HT-29 (cell line): ENCODE measurements at regions not wholly inside any gene's neighbourhood (a gene's known extent, or its start where the extent isn't known, plus 50 kb on each side); places are given as distances from the start of the nearest gene placed in this dataset.
A peak's percentile ranks its signal among the peaks of the same experiment; 100 is the strongest.
"Not testable (repeated sequence)": the region's sequence is repeated elsewhere in the genome, so short reads cannot be mapped to it uniquely, and the experiment has no call there.

Source experiments
- DNase-seq: peaks from one replicate; pipeline ENCODE4 v3.0.0-alpha.2; 2015; ENCODE audit warnings: low spot score

DNA sequence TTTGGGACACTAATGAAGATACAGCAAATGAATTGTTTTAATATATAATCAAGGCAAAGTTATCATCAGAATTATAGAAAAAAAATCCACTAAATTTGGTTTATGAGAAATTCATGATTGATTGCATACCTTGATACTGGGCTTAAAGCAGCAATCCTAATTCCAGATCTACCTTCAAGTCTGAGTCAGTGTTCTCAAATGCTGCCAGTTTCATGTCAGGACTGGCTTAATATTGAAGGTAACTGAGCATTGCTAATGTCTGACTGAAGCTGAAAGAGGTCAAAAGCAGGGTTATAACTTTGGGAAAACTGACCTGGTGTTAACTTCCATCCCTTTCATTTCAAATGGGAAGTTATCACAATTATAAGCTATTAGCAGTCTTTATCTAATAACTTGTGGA is 618.8 kb upstream of the SEMA6D start:
- DNase-seq = not testable (repeated sequence)

GRCh38 chr15:47099801-47100200 is 617.5 kb upstream of the SEMA6D start:
- not testable (repeated sequence) for DNase-seq

GRCh38 chr15:47108800-47109199 is 608.5 kb upstream of the SEMA6D start:
- DNase-seq = not testable (repeated sequence)

DNA sequence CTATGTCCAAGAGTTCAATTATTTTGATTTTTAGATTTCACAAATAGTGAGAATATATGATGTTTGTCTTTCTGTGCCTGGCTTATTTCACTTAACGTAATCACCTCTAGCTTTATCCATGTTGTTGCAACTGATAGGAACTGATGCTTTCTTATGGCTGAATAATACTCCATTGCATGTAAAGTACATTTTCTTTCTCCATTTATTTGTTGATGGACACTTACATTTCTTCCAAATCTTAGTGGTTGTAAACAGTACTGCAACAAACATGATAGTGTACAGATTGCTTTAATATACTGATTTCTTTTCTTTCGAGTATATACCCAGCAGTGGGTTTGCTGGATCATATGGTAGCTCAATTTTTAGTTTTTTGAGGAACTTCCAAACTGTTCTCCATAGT is 600.6 kb upstream of the SEMA6D start:
- DNase-seq = no peak

DNA sequence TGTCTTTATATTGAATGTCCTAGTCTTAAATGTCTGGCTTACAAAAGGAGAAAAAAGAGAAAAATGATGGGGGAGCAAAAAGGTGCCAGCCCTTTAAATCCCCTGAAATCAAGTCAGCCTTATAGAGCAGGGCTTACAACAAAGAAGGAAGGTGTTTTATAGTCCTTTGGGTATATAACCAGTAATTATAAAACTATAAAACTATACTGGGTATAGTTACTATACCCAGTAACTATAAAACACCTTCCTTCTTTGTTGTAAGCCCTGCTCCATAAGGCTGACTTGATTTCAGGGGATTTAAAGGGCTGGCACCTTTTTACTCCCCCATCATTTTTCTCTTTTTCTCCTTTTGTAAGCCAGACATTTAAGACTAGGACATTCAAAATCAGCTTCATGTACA is 598.0 kb upstream of the SEMA6D start:
- no peak for DNase-seq

- DNase-seq = no peak
Measured at GRCh38 chr15:47124430-47125102, 592.7 kb upstream of the SEMA6D start.

- no peak for DNase-seq
Measured at GRCh38 chr15:47129033-47129432, 588.3 kb upstream of the SEMA6D start.

DNA sequence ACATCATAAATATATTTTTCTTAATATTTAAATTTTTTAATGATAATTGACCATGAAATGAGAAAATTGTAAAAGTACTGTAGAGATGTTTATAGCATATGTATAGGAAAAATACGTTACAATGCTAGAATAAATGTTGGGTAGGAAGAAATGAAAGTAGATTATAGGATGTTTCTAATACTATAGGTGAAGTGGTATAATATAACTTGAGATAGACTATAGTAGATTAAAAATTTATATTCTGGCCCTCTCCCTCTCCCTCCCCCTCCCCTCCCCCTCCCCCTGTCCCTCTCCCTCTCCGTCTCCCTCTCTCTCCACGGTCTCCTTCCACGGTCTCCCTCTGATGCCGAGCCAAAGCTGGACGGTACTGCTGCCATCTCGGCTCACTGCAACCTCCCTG is 585.9 kb upstream of the SEMA6D start:
- not testable (repeated sequence) for DNase-seq

DNA sequence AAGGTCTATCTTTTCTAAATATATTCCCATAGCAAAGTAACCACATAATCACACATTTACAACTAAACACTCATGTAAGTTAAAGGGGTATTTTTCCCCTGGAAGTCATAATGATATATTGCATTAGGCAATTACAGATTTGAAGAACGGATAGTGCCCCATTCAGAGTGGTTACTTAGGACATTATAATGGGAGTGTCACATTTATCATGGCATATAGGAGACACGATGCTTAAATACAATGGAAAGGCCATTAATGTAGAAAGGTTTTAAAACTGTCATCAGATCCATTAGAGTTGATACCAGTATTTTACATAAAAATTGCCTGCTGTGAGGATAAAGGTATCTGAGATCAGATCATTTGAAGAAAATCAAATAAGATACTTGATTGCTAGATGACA is 582.0 kb upstream of the SEMA6D start:
- no peak for DNase-seq

DNA sequence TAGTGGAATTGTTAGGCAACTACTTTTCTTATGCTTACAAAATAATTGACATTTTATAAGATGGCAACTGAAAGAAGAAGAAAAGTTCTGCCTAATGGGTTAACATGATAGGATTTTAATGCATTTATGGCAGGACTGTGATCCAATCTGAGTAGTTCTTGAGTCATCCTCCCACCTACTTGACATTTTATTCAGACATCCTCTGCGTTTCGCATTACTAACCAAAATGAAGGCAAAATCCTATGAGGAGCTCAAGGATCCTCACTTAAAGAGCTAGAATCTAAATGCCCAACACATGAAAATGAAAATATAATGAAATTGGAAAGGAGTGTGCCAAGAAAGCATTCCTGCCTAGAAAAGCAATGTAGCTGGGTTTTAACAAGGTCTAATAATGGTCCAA is 581.1 kb upstream of the SEMA6D start:
- no peak for DNase-seq

DNA sequence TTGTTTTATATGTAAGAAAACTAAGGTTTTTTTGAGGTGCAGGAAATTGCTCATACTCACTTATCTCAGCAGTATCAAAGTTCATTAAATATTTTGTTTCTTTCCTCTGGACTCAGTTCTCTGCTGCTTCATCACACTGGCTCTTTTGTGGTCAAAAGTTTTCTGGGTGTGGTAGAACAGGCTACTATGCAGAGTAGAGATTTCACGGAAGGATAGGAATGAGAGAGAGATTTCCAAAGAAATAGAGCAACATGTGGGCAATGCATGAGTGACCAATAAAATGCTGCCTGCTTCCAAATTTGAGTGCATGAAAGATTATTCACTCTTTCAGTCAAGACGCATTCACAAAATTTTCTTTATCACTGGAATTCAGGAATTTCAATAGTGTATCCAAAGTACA is 577.3 kb upstream of the SEMA6D start:
- no peak for DNase-seq

- no peak for DNase-seq
Measured at GRCh38 chr15:47157827-47158226, 559.5 kb upstream of the SEMA6D start.

DNA sequence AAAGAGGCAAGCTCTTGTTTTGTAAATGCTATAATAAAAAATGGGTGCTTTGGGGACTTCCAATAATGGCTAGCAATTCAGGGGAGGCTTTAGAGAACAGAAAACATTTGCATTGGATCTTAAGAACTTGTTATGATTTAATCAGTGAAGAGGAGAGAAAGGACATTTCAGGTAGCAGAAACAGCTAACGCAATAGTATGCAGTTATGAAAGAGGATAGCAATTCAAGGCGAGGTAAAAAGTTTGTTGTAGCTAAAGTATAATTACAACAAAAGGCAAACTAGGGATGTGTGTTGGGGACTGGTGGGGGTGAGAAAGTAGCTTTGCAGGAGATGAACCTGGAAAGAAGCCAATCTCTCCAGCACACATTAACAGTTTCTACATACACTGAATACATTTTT is 558.7 kb upstream of the SEMA6D start:
- no peak for DNase-seq

DNA sequence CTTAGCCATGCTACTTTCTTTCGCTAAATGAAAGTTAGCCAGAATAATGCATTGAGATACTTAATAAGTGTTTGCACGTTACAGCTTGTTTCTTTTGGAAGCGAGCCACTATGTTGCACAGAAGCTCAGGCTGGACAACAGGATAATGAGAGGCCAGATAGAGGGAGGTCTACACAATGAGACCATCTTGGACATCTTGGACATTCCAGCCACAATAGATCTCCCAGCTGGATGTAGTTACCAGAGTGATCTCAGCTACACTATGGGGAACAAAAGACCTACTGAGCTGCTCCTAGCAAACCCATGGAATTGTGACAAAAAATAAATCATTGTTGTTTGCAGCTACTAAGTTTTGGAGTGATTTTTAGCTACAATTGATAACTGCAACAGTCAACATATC is 540.1 kb upstream of the SEMA6D start:
- DNase-seq = no peak

- no peak for DNase-seq
Measured at GRCh38 chr15:47179988-47180387, 537.3 kb upstream of the SEMA6D start.

DNA sequence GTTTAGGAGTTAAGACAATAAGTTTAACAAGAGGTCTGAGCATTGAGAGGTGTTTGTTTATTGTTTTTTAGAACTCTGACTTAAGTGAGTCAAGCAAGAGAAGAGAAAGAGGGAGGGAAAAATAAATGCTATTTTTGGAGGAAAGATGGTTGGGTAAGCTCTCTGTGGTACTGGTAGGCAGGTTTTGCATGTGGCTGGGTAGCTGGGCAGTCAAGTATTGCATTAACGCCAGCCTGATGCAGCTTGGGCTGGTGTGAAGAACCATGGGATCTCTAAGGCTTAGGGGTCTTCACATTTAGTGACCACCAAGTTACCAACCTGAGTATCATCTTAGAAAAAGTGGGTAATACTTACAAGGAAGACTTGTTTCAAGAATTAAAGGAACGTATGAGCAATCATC is 534.5 kb upstream of the SEMA6D start:
- no peak for DNase-seq

- DNase-seq = no peak
Measured at GRCh38 chr15:47184003-47184907, 533.0 kb upstream of the SEMA6D start.

- no peak for DNase-seq
Measured at GRCh38 chr15:47184908-47185801, 532.1 kb upstream of the SEMA6D start.

- DNase-seq = no peak
Measured at GRCh38 chr15:47186075-47186474, 531.2 kb upstream of the SEMA6D start.

- DNase-seq = no peak
Measured at GRCh38 chr15:47188758-47189507, 528.4 kb upstream of the SEMA6D start.

DNA sequence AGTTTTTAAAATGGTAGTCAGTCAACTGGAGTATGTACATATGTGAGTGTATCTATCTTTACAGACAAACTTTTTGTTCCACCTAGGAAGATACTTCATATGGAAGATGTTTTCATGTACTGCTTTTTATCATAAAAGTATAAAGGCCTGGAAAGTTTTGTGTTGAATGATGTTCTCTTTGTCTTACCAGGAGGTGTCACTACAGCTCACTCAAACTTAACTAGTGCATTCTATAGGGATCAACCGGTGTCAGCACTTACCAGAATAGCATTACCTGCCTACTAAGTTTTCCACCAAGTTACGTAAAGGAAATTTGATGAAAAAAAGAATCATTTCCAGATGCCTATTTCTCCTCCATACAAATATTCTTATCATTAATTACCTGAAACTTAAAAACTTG is 522.6 kb upstream of the SEMA6D start:
- DNase-seq = peak; percentile 47
